CD4-positive, CD25-positive, alpha-beta regulatory T cell (primary cell): ENCODE measurements at regions not wholly inside any gene's neighbourhood (a gene's known extent, or its start where the extent isn't known, plus 50 kb on each side); places are given as distances from the start of the nearest gene placed in this dataset.

Experiments used
- ATAC-seq, 2 donors: fragments of 150-1000 bp; cut with Tn5 transposase; one replicate each; pipeline ENCODE4 v1.10.0; 2021; ENCODE audit warnings: low read depth in 2 of 2, moderate number of reproducible peaks in 2 of 2, moderate library complexity in 1 of 2
- DNase-seq, 3 donors: peaks; one replicate each; pipeline versions ENCODE4 v3.0.0 to v3.0.0-alpha.2; 2012 to 2022; ENCODE audit warnings: mixed read lengths in 1 of 3
- H3K27ac ChIP-seq: one replicate; pipeline ENCODE4 v1.7.0; 2013; ENCODE audit warnings: mild to moderate bottlenecking, low read length; ENCODE audit not compliant: insufficient read depth, poor library complexity, severe bottlenecking
- H3K27me3 ChIP-seq: one replicate; pipeline ENCODE4 v1.7.0; 2013; ENCODE audit warnings: low read length; ENCODE audit not compliant: control insufficient read depth, insufficient read depth
- H3K36me3 ChIP-seq: one replicate; pipeline ENCODE4 v1.7.0; 2013; ENCODE audit warnings: mild to moderate bottlenecking, low read length, moderate library complexity; ENCODE audit not compliant: control insufficient read depth, insufficient read depth
- H3K4me1 ChIP-seq: 2 replicates; pipeline ENCODE4 v1.7.0; 2013; ENCODE audit warnings: mild to moderate bottlenecking, low read length; ENCODE audit not compliant: insufficient read depth, control insufficient read depth, poor library complexity, severe bottlenecking
- H3K4me3 ChIP-seq: one replicate; pipeline ENCODE4 v1.7.0; 2013; ENCODE audit warnings: low read depth, mild to moderate bottlenecking, low read length, moderate library complexity
- H3K9me3 ChIP-seq, 2 experiments: 1 replicate in 1 of 2; 2 replicates in 1 of 2; pipeline ENCODE4 v1.7.0; 2013; ENCODE audit warnings: low read length in 2 of 2, mild to moderate bottlenecking in 1 of 2, moderate library complexity in 1 of 2; ENCODE audit not compliant: control insufficient read depth in 2 of 2
- H3K27ac Mint-ChIP-seq, 3 donors: one replicate each; pipeline ENCODE4 v1.8.0; 2020 to 2022; ENCODE audit warnings: mild to moderate bottlenecking in 3 of 3, mixed read lengths in 3 of 3, moderate library complexity in 2 of 3
- H3K27me3 Mint-ChIP-seq: one replicate; pipeline ENCODE4 v1.8.0; 2022; ENCODE audit warnings: mild to moderate bottlenecking, mixed read lengths
- H3K36me3 Mint-ChIP-seq: one replicate; pipeline ENCODE4 v1.8.0; 2020; ENCODE audit warnings: mixed read lengths
- H3K4me1 Mint-ChIP-seq, 4 donors: one replicate each; pipeline ENCODE4 v1.8.0; 2020 to 2022; ENCODE audit warnings: mixed read lengths in 4 of 4, mild to moderate bottlenecking in 1 of 4
- H3K4me3 Mint-ChIP-seq, 4 donors: one replicate each; pipeline ENCODE4 v1.8.0; 2020 to 2022; ENCODE audit warnings: mild to moderate bottlenecking in 4 of 4, mixed read lengths in 4 of 4, moderate library complexity in 3 of 4
- H3K9me3 Mint-ChIP-seq, 7 donors: one replicate each; pipeline ENCODE4 v1.8.0; 2020 to 2022; ENCODE audit warnings: mixed read lengths in 7 of 7, mild to moderate bottlenecking in 3 of 7, moderate library complexity in 2 of 7

- Histone ChIP-seq H3K36me3 (no peaks in the 10 kb centered on the region), H3K4me1 (no peaks in the 10 kb centered on the region), H3K27ac (no peak overlapping the region), H3K27me3 (no peaks in the 10 kb centered on the region), H3K9me3 (no peaks in the 10 kb centered on the region), H3K4me3 (no peak overlapping the region)
- H3K36me3 Mint-ChIP-seq: no peaks in the 10 kb centered on the region
- H3K9me3 Mint-ChIP-seq: peaks cover 0 to 3% (median 0%) of the 10 kb centered on the region in 7 donors
- H3K27ac Mint-ChIP-seq: no peak overlapping the region
- peaks cover 11% of the 10 kb centered on the region for H3K27me3 Mint-ChIP-seq
- no peak for DNase-seq
- no peaks in the 10 kb centered on the region for H3K4me1 Mint-ChIP-seq
- no peak for ATAC-seq
- no peak overlapping the region for H3K4me3 Mint-ChIP-seq
These were observed 397.8 kb downstream of the METTL4 start for GRCh38 chr18:2173486-2173885.

DNA sequence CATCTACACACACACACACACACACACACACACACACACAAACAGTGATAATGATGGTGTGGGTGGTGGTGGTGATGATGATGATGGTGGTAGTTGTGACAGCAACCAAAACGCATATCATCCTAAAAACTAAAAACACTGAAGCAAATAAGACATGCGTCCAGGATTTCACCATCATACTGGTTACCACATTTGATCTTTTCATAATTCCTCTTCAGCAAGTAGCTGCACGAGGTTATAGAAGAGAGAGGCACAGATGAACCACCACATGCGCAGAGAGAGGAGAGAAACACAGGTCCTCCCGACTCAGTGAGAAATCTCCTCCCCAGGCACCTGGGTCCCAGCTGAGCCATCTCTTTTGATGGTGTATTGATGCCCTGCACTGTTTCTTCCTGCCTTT lies 393.3 kb downstream of the METTL4 start:
- no peak for DNase-seq
- no peak overlapping the region for H3K4me3 ChIP-seq
- H3K27me3 ChIP-seq: no peaks in the 10 kb centered on the region
- Mint-ChIP-seq H3K4me3 (no peak overlapping the region), H3K27me3 (peaks cover 11% of the 10 kb centered on the region), H3K4me1 (no peaks in the 10 kb centered on the region), H3K27ac (no peak overlapping the region), H3K36me3 (no peaks in the 10 kb centered on the region), H3K9me3 (no peaks in the 10 kb centered on the region)
- no peaks in the 10 kb centered on the region for H3K36me3 ChIP-seq
- H3K27ac ChIP-seq: no peak overlapping the region
- no peak for ATAC-seq
- H3K9me3 ChIP-seq: no peaks in the 10 kb centered on the region
- H3K4me1 ChIP-seq: no peaks in the 10 kb centered on the region

DNA sequence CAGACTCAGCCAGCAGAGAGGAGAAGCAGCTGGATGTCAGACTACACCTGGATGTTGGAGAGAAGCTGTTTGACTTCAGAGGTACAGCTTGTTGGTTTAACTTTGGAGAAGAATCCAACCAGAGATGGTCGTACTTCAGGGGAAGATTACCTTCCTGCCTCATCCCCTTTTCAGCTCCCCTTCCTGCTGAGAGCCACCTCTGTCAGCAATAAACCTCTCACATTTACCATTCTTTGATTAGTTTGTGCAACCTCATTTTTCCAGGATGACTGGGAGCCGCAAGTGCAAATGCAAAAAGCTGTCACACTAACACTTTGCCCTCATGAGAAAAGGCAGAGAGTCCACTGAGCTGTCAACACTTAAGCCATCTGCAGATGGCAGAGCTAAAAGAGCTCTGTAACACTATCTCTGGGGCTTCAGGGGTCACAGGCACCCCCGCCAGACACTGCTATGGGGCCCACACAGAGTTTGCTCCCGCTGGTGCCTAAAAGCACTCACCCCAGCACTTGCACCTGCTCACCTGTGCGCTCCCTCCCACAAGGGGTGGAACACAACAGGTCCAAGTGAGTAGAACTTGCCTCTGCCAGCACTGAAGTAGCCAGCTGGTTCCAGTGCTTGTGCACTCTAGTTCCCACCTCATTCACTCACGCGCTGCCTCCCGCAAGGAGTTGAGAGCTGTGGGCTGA lies 391.7 kb downstream of the METTL4 start:
- peaks cover 0 to 1% (median 0%) of the 10 kb centered on the region in 7 donors for H3K9me3 Mint-ChIP-seq
- H3K4me1 ChIP-seq: no peaks in the 10 kb centered on the region
- H3K4me3 Mint-ChIP-seq: no peak overlapping the region
- H3K36me3 Mint-ChIP-seq: no peaks in the 10 kb centered on the region
- no peak overlapping the region for H3K4me3 ChIP-seq
- no peaks in the 10 kb centered on the region for H3K4me1 Mint-ChIP-seq
- H3K9me3 ChIP-seq: no peaks in the 10 kb centered on the region
- no peak for ATAC-seq
- no peak overlapping the region for H3K27ac ChIP-seq
- no peak for DNase-seq
- no peaks in the 10 kb centered on the region for H3K36me3 ChIP-seq
- no peaks in the 10 kb centered on the region for H3K27me3 ChIP-seq
- no peak overlapping the region for H3K27ac Mint-ChIP-seq
- peaks cover 11% of the 10 kb centered on the region for H3K27me3 Mint-ChIP-seq

GRCh38 chr18:2180586-2180985 lies 390.7 kb downstream of the METTL4 start:
- H3K4me1 Mint-ChIP-seq: no peaks in the 10 kb centered on the region
- H3K27ac Mint-ChIP-seq: no peak overlapping the region
- no peak for ATAC-seq
- no peak for DNase-seq
- Histone ChIP-seq H3K4me1 (no peaks in the 10 kb centered on the region), H3K27me3 (no peaks in the 10 kb centered on the region), H3K4me3 (no peak overlapping the region), H3K27ac (no peak overlapping the region), H3K36me3 (no peaks in the 10 kb centered on the region), H3K9me3 (no peaks in the 10 kb centered on the region)
- peaks cover 7% of the 10 kb centered on the region for H3K27me3 Mint-ChIP-seq
- H3K36me3 Mint-ChIP-seq: no peaks in the 10 kb centered on the region
- no peak overlapping the region for H3K4me3 Mint-ChIP-seq
- H3K9me3 Mint-ChIP-seq: peaks cover 0 to 1% (median 0%) of the 10 kb centered on the region in 7 donors

DNA sequence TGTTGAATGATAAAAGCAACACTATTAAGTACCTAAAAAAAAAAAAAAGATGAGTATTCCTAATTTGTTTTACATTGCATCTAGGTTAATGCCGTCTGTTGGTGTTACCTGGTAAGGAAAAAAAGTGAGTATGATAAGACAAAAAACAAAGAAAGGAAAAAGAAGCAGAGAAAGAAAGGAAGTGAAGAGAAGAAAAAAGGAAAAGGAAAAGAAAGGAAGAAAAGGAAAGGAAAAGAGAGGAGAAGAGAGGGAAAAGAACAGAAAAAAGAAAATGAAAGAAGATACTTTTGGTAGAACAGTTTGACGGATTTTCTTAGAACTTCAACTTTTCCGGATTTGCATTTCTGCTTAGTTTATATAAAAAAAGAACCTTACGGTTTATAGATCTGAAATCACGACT lies 387.9 kb downstream of the METTL4 start:
- no peak for ATAC-seq
- H3K4me3 Mint-ChIP-seq: no peak overlapping the region
- H3K4me1 Mint-ChIP-seq: peaks cover 0 to 4% (median 0%) of the 10 kb centered on the region in 4 donors

DNA sequence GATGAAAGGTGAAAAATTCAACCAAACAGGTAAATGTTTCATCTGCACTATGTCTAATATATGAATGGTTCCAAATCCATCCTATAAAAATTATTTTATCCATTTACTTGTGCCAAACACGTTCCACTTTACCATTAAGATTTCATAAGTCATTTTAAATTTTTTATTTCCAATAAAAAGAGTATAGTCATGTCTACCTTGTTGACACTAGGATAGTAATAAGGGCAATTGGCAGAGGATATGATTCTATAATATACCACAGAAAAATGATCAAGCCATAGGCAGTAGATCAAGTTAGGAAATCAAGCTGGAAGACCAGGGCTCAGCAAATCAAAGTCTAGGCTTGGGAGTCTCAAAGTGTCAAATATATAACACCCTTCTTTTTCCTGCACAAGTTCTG lies 384.3 kb downstream of the METTL4 start:
- Mint-ChIP-seq H3K9me3 (peaks cover 0 to 1% (median 0%) of the 10 kb centered on the region in 7 donors), H3K4me3 (no peak overlapping the region), H3K36me3 (no peaks in the 10 kb centered on the region), H3K4me1 (peaks cover 0 to 4% (median 0%) of the 10 kb centered on the region in 4 donors), H3K27me3 (no peaks in the 10 kb centered on the region), H3K27ac (no peak overlapping the region)
- DNase-seq: no peak
- H3K27me3 ChIP-seq: no peaks in the 10 kb centered on the region
- no peaks in the 10 kb centered on the region for H3K36me3 ChIP-seq
- no peak overlapping the region for H3K4me3 ChIP-seq
- H3K4me1 ChIP-seq: no peaks in the 10 kb centered on the region
- ATAC-seq: no peak
- H3K27ac ChIP-seq: no peak overlapping the region
- no peaks in the 10 kb centered on the region for H3K9me3 ChIP-seq

More for the DNA sequence above, 387.9 kb downstream of the METTL4 start:
- no peak for DNase-seq
- no peaks in the 10 kb centered on the region for H3K4me1 ChIP-seq
- no peak overlapping the region for H3K4me3 ChIP-seq
- H3K27ac Mint-ChIP-seq: no peak overlapping the region
- no peak overlapping the region for H3K27ac ChIP-seq
- H3K36me3 Mint-ChIP-seq: no peaks in the 10 kb centered on the region
- H3K36me3 ChIP-seq: no peaks in the 10 kb centered on the region
- no peaks in the 10 kb centered on the region for H3K9me3 ChIP-seq
- no peaks in the 10 kb centered on the region for H3K27me3 Mint-ChIP-seq
- peaks cover 0 to 1% (median 0%) of the 10 kb centered on the region in 7 donors for H3K9me3 Mint-ChIP-seq
- H3K27me3 ChIP-seq: no peaks in the 10 kb centered on the region

DNA sequence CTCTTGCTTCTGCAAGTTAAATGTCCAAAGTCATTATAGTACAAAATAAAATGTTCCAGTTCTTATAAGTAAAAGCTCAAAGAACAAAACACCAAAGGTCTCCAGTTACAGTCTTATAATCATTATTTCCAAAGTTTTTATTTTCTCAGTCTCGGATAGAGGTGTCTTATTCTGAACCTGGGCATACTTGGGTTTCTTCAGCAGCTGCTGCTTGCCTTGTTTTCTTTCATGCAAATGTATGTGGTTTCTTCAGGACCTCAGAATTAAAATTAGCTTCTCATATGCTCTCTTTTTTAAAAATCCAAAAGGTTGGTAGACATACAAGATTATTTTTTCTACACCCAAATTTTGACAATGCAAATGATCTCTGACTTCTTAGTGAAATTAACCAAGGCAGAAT lies 383.0 kb downstream of the METTL4 start:
- H3K27me3 ChIP-seq: no peaks in the 10 kb centered on the region
- Mint-ChIP-seq H3K4me1 (peaks cover 0 to 4% (median 0%) of the 10 kb centered on the region in 4 donors), H3K27ac (no peak overlapping the region), H3K9me3 (peaks cover 0 to 4% (median 0%) of the 10 kb centered on the region in 7 donors), H3K27me3 (no peaks in the 10 kb centered on the region), H3K4me3 (no peak overlapping the region), H3K36me3 (no peaks in the 10 kb centered on the region)
- H3K4me1 ChIP-seq: no peaks in the 10 kb centered on the region
- no peak for ATAC-seq
- H3K27ac ChIP-seq: no peak overlapping the region
- no peaks in the 10 kb centered on the region for H3K36me3 ChIP-seq
- no peak for DNase-seq
- H3K9me3 ChIP-seq: no peaks in the 10 kb centered on the region
- H3K4me3 ChIP-seq: no peak overlapping the region

DNA sequence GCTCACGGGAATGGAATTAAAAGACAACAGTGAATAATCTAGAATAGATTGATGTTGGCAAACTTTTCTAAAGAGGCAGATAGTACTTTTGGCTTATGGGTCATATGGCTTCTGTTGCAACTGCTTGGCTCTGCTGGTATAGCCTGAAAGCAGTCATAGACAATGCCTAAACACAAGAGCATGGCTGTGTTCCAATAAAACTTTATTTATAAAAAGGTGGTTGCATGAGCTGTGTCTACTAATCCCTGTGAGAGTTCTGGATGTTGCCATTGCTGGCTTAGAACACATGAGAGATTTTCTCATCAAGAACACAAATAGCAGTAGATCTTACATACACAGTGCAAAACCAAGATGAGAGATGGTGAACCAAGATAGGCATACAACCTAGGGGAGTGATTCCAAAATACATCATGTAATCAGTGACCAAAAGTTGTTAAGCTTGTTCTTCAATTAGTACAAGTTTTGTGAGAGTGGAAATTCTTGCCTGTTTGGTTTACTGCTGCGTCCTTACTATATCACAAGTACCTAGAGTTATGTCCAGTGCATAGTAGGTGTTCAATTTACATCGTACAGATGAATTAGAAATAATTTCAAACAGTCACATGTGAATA lies 380.0 kb downstream of the METTL4 start:
- Mint-ChIP-seq H3K27ac (no peak overlapping the region), H3K9me3 (peaks cover 0 to 9% (median 0%) of the 10 kb centered on the region in 7 donors), H3K4me1 (peaks cover 0 to 4% (median 0%) of the 10 kb centered on the region in 4 donors), H3K36me3 (no peaks in the 10 kb centered on the region), H3K27me3 (no peaks in the 10 kb centered on the region), H3K4me3 (no peak overlapping the region)
- Histone ChIP-seq H3K9me3 (no peaks in the 10 kb centered on the region), H3K4me1 (no peaks in the 10 kb centered on the region), H3K4me3 (no peak overlapping the region), H3K27ac (no peak overlapping the region), H3K27me3 (no peaks in the 10 kb centered on the region), H3K36me3 (no peaks in the 10 kb centered on the region)
- ATAC-seq (no peak), DNase-seq (no peak)
